Glomerular visceral epithelial cell (primary cell): ENCODE measurements at regions not wholly inside any gene's neighbourhood (a gene's known extent, or its start where the extent isn't known, plus 50 kb on each side); places are given as distances from the start of the nearest gene placed in this dataset.
"Not testable (repeated sequence)": the region's sequence is repeated elsewhere in the genome, so short reads cannot be mapped to it uniquely, and the experiment has no call there.

Experiments used
- DNase-seq: peaks from one replicate; pipeline ENCODE4 v3.0.0-alpha.2; 2016; ENCODE audit errors: extremely low spot score

GRCh38 chr6:145270464-145270863 lies 464.9 kb downstream of the EPM2A start:
- DNase-seq: no peak

- DNase-seq: no peak
Observed at GRCh38 chr6:145271040-145271439, 464.3 kb downstream of the EPM2A start.

- DNase-seq: no peak
Observed at GRCh38 chr6:145271577-145271976, 463.7 kb downstream of the EPM2A start.

- no peak for DNase-seq
Observed at GRCh38 chr6:145272246-145272645, 463.1 kb downstream of the EPM2A start.

- no peak for DNase-seq
Observed at GRCh38 chr6:145273136-145273535, 462.2 kb downstream of the EPM2A start.

GRCh38 chr6:145274083-145274482 lies 461.2 kb downstream of the EPM2A start:
- DNase-seq: no peak

- no peak for DNase-seq
Observed at GRCh38 chr6:145275019-145275418, 460.3 kb downstream of the EPM2A start.

GRCh38 chr6:145275787-145276186 lies 459.5 kb downstream of the EPM2A start:
- no peak for DNase-seq

GRCh38 chr6:145276756-145277155 lies 458.6 kb downstream of the EPM2A start:
- no peak for DNase-seq

- DNase-seq: no peak
Observed at GRCh38 chr6:145277358-145278086, 457.8 kb downstream of the EPM2A start.

- DNase-seq: no peak
Observed at GRCh38 chr6:145278163-145278807, 457.0 kb downstream of the EPM2A start.

GRCh38 chr6:145279551-145279950 lies 455.8 kb downstream of the EPM2A start:
- DNase-seq: no peak

GRCh38 chr6:145279993-145280392 lies 455.3 kb downstream of the EPM2A start:
- no peak for DNase-seq

- DNase-seq: not testable (repeated sequence)
Observed at GRCh38 chr6:145283209-145283608, 452.1 kb downstream of the EPM2A start.

- no peak for DNase-seq
Observed at GRCh38 chr6:145283856-145284255, 451.5 kb downstream of the EPM2A start.

GRCh38 chr6:145286916-145287315 lies 448.4 kb downstream of the EPM2A start:
- no peak for DNase-seq

GRCh38 chr6:145289573-145289972 lies 445.7 kb downstream of the EPM2A start:
- no peak for DNase-seq

- no peak for DNase-seq
Observed at GRCh38 chr6:145290122-145290521, 445.2 kb downstream of the EPM2A start.

- no peak for DNase-seq
Observed at GRCh38 chr6:145292066-145292465, 443.3 kb downstream of the EPM2A start.

GRCh38 chr6:145294942-145295341 lies 440.4 kb downstream of the EPM2A start:
- DNase-seq: no peak

- DNase-seq: no peak
Observed at GRCh38 chr6:145295746-145296145, 439.6 kb downstream of the EPM2A start.

- no peak for DNase-seq
Observed at GRCh38 chr6:145305670-145306069, 429.6 kb downstream of the EPM2A start.

GRCh38 chr6:145306489-145306888 lies 428.8 kb downstream of the EPM2A start:
- no peak for DNase-seq
